ENCODE measurements at regions not wholly inside any gene's neighbourhood (a gene's known extent, or its start where the extent isn't known, plus 50 kb on each side); places are given as distances from the start of the nearest gene placed in this dataset.

GRCh38 chr12:23472329-23472971 is 477.0 kb downstream of the SOX5 start:
- no peak overlapping the region for H3K9ac ChIP-seq (ENCODE audit: low read length in 2 of 2)
- H3K36me3 ChIP-seq (ENCODE audit: control insufficient read depth in 2 of 2, insufficient read depth in 2 of 2, low read length in 2 of 2), result no peaks in the 10 kb centered on the region
- H3K4me1 ChIP-seq (ENCODE audit: control insufficient read depth, insufficient read depth, low read length), result no peaks in the 10 kb centered on the region
- peaks cover 3% of the 10 kb centered on the region in 2 donors for H3K9me3 ChIP-seq (ENCODE audit: control insufficient read depth in 2 of 2, low read length in 2 of 2)
- no peak overlapping the region for H3K27ac ChIP-seq (ENCODE audit: low read length)
- H3K27me3 ChIP-seq (ENCODE audit: control insufficient read depth in 1 of 2, insufficient read depth in 2 of 2, low read length in 2 of 2), result no peaks in the 10 kb centered on the region
- H3K4me3 ChIP-seq (ENCODE audit: low read length in 2 of 2), result no peak overlapping the region

GRCh38 chr12:23473071-23473470 is 476.4 kb downstream of the SOX5 start:
- Histone ChIP-seq H3K4me3 (ENCODE audit: low read length in 2 of 2) (no peak overlapping the region), H3K4me1 (ENCODE audit: control insufficient read depth, insufficient read depth, low read length) (no peaks in the 10 kb centered on the region), H3K9ac (ENCODE audit: low read length in 2 of 2) (no peak overlapping the region), H3K27ac (ENCODE audit: low read length) (no peak overlapping the region), H3K36me3 (ENCODE audit: control insufficient read depth in 2 of 2, insufficient read depth in 2 of 2, low read length in 2 of 2) (no peaks in the 10 kb centered on the region), H3K27me3 (ENCODE audit: control insufficient read depth in 1 of 2, insufficient read depth in 2 of 2, low read length in 2 of 2) (no peaks in the 10 kb centered on the region), H3K9me3 (ENCODE audit: control insufficient read depth in 2 of 2, low read length in 2 of 2) (peaks cover 3% of the 10 kb centered on the region in 2 donors)

DNA sequence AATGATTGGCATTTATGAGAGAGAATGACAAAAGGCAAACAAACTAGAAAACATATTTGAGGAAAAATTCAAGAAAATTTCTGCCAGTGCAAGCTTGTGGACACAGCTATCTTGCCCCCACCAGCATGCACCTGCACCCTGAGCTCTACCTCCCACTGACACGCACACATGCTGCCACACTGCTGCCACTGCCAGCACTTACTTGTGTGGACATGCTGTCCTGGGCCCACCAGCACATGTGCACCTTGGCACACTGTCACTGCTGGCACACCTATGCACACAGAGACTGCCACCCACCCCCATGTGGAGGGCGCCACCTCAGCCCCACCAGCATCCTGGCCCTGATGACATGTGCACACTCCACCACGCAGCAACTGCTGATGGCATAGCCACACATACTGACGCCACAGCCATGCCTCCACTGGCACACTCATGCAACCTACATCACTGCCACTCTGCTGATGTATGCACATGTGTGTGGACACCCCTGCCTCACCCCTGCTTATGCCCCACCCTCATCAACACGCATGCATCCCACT is 475.0 kb downstream of the SOX5 start:
- H3K4me3 ChIP-seq (ENCODE audit: low read length in 2 of 2), result no peak overlapping the region
- H3K9me3 ChIP-seq (ENCODE audit: control insufficient read depth in 2 of 2, low read length in 2 of 2), result peaks cover 0 to 3% of the 10 kb centered on the region in 2 donors
- no peak overlapping the region for H3K27ac ChIP-seq (ENCODE audit: low read length)
- H3K9ac ChIP-seq (ENCODE audit: low read length in 2 of 2), result no peak overlapping the region
- H3K36me3 ChIP-seq (ENCODE audit: control insufficient read depth in 2 of 2, insufficient read depth in 2 of 2, low read length in 2 of 2), result no peaks in the 10 kb centered on the region
- H3K27me3 ChIP-seq (ENCODE audit: control insufficient read depth in 1 of 2, insufficient read depth in 2 of 2, low read length in 2 of 2), result no peaks in the 10 kb centered on the region
- H3K4me1 ChIP-seq (ENCODE audit: control insufficient read depth, insufficient read depth, low read length), result no peaks in the 10 kb centered on the region

All from stomach smooth muscle (tissue), 2 donors.